A549 (cell line): ENCODE measurements at regions not wholly inside any gene's neighbourhood (a gene's known extent, or its start where the extent isn't known, plus 50 kb on each side); places are given as distances from the start of the nearest gene placed in this dataset.
"Not testable (repeated sequence)": the region's sequence is repeated elsewhere in the genome, so short reads cannot be mapped to it uniquely, and the experiment has no call there.

Experiments
- ATAC-seq, 2 experiments: fragments of 200-7000 bp in 1 of 2; fragments of >200 bp in 1 of 2; cut with Nextera tagmentation in 1 of 2; cut with Tn5 transposase in 1 of 2; 3 replicates each; pipeline versions ENCODE4 v1.8.0 to v1.9.1; 2018 to 2020; ENCODE audit warnings: mild to moderate bottlenecking in 1 of 2, moderate library complexity in 1 of 2
- CTCF ChIA-PET: fragments of 300-600 bp; sonication (Branson Sonifier 250); formaldehyde crosslinking; extraction: SDS; loops from one replicate; lab custom pipeline; 2021; ENCODE audit warnings: antibody characterized with exemption, inconsistent platforms; lab: Yijun Ruan, JAX
- POLR2A ChIA-PET: fragments of 350-600 bp; formaldehyde crosslinking; extraction: SDS; loops from one replicate; lab custom pipeline; 2021; ENCODE audit warnings: antibody characterized with exemption, inconsistent platforms; lab: Yijun Ruan, JAX
- DNase-seq, 2 experiments: peaks; one replicate each; pipeline versions ENCODE4 v3.0.0 to v3.0.0-alpha.2; 2011 to 2016; ENCODE audit warnings: low read depth in 1 of 2, low spot score in 1 of 2
- FAIRE-seq: peaks from 2 replicates; lab custom pipeline; 2011; peaks lifted over from hg19 to GRCh38; lab: Jason Lieb, UNC
- H3K27ac ChIP-seq, 2 experiments: fragments of >200 bp; sonication (Bioruptor Twin); formaldehyde crosslinking; 3 replicates each; pipeline ENCODE4 v1.5.1; 2016 to 2017
- H3K4me1 ChIP-seq: fragments of >200 bp; sonication (Bioruptor Twin); formaldehyde crosslinking; 3 replicates; pipeline ENCODE4 v1.6.1; 2016
- H3K4me2 ChIP-seq: fragments of >200 bp; sonication (Bioruptor Twin); formaldehyde crosslinking; 3 replicates; pipeline ENCODE4 v1.6.1; 2016
- H3K4me3 ChIP-seq: fragments of >200 bp; sonication (Bioruptor Twin); formaldehyde crosslinking; 3 replicates; pipeline ENCODE4 v1.5.1; 2016
- H3K9me3 ChIP-seq: fragments of >200 bp; sonication (Bioruptor Twin); formaldehyde crosslinking; 3 replicates; pipeline ENCODE4 v1.6.1; 2016
- BCL3 ChIP-seq: fragments of >200 bp; sonication (Bioruptor Twin); formaldehyde crosslinking; IDR thresholded peaks from 3 replicates; pipeline ENCODE4 v1.6.1; 2016
- CHD4 ChIP-seq: fragments of 200-600 bp; sonication (generic); IDR thresholded peaks from 2 replicates; pipeline ENCODE4 v1.6.1; 2016; ENCODE audit warnings: antibody characterized with exemption, mild to moderate bottlenecking, borderline replicate concordance
- E2F6 ChIP-seq: IDR thresholded peaks from 2 replicates; pipeline ENCODE4 v1.6.1; 2012; ENCODE audit warnings: low read depth, borderline replicate concordance
- ELK1 ChIP-seq: fragments of 150-350 bp; IDR thresholded peaks from 2 replicates; pipeline ENCODE4 v1.6.1; 2014; ENCODE audit warnings: low read depth, mild to moderate bottlenecking, low read length
- ESRRA ChIP-seq: fragments of 150-350 bp; IDR thresholded peaks from 2 replicates; pipeline ENCODE4 v1.6.1; 2014; ENCODE audit warnings: mild to moderate bottlenecking, low read length, borderline replicate concordance
- FOSB ChIP-seq: fragments of 250-450 bp; sonication (Bioruptor Pico); IDR thresholded peaks from 2 replicates; pipeline ENCODE4 v1.5.0; 2020; ENCODE audit warnings: mild to moderate bottlenecking, moderate library complexity
- FOXS1 ChIP-seq: fragments of 250-450 bp; sonication (Bioruptor Pico); IDR thresholded peaks from 2 replicates; pipeline ENCODE4 v1.5.0; 2020; ENCODE audit warnings: mild to moderate bottlenecking, moderate library complexity
- HDAC2 ChIP-seq: fragments of 200-600 bp; sonication (generic); IDR thresholded peaks from 2 replicates; pipeline ENCODE4 v1.6.1; 2016
- HMGXB4 ChIP-seq: fragments of 250-450 bp; sonication (Bioruptor Pico); IDR thresholded peaks from 2 replicates; pipeline ENCODE4 v1.5.0; 2021; ENCODE audit warnings: mild to moderate bottlenecking, moderate library complexity, borderline replicate concordance
- JUN ChIP-seq, 2 experiments: fragments of >200 bp; sonication (Bioruptor Twin); formaldehyde crosslinking; IDR thresholded peaks; 2 replicates in 1 of 2; 3 replicates in 1 of 2; pipeline ENCODE4 v1.6.1; 2016 to 2017
- KDM1A ChIP-seq: fragments of 200-600 bp; sonication (generic); IDR thresholded peaks from 2 replicates; pipeline ENCODE4 v1.6.1; 2016; ENCODE audit warnings: low read depth, mild to moderate bottlenecking
- MAZ ChIP-seq: fragments of 150-350 bp; IDR thresholded peaks from 2 replicates; pipeline ENCODE4 v1.6.1; 2014; ENCODE audit warnings: antibody characterized with exemption, low read depth, low read length, borderline replicate concordance
- NFE2L2 ChIP-seq: fragments of 150-350 bp; conservative IDR thresholded peaks from 2 replicates; pipeline ENCODE4 v1.6.1; 2014; ENCODE audit warnings: low read length
- NR3C1 ChIP-seq: fragments of >200 bp; sonication (Bioruptor Twin); formaldehyde crosslinking; IDR thresholded peaks from 3 replicates; pipeline ENCODE4 v1.6.1; 2017
- PBX3 ChIP-seq: IDR thresholded peaks from 2 replicates; pipeline ENCODE4 v1.6.1; 2012
- PHF8 ChIP-seq: fragments of 200-600 bp; sonication (generic); IDR thresholded peaks from 2 replicates; pipeline ENCODE4 v1.6.1; 2016; ENCODE audit warnings: low read depth, mild to moderate bottlenecking, antibody characterized with exemption, moderate library complexity, borderline replicate concordance
- POLR2A ChIP-seq: IDR thresholded peaks from 2 replicates; pipeline ENCODE4 v1.6.1; 2012; ENCODE audit warnings: mild to moderate bottlenecking, low read length
- RAD21 ChIP-seq, 2 experiments: fragments of >200 bp in 1 of 2; sonication (Bioruptor Twin) in 1 of 2; formaldehyde crosslinking in 1 of 2; IDR thresholded peaks in 1 of 2; conservative IDR thresholded peaks in 1 of 2; 2 replicates in 1 of 2; 3 replicates in 1 of 2; pipeline ENCODE4 v1.6.1; 2012 to 2018; ENCODE audit warnings: inconsistent platforms in 1 of 2
- RNF2 ChIP-seq: fragments of 200-600 bp; sonication (generic); IDR thresholded peaks from 2 replicates; pipeline ENCODE4 v1.6.1; 2016; ENCODE audit warnings: low read depth, mild to moderate bottlenecking, antibody characterized with exemption, moderate library complexity, borderline replicate concordance
- TFCP2L1 ChIP-seq: fragments of 250-450 bp; sonication (Bioruptor Pico); IDR thresholded peaks from 2 replicates; pipeline ENCODE4 v1.5.0; 2021; ENCODE audit warnings: mild to moderate bottlenecking
- TP53 ChIP-seq: fragments of 250-450 bp; sonication (Bioruptor Pico); IDR thresholded peaks from 2 replicates; pipeline ENCODE4 v1.5.0; 2021; ENCODE audit warnings: mild to moderate bottlenecking, moderate library complexity
- USF2 ChIP-seq: fragments of 450-650 bp; IDR thresholded peaks from 2 replicates; pipeline ENCODE4 v1.6.1; 2014; ENCODE audit warnings: antibody characterized with exemption
- ZC3H11A ChIP-seq: fragments of 450-650 bp; IDR thresholded peaks from 2 replicates; pipeline ENCODE4 v1.6.1; 2014; ENCODE audit warnings: antibody characterized with exemption, mild to moderate bottlenecking
- ZSCAN20 ChIP-seq: fragments of 250-450 bp; sonication (Bioruptor Pico); IDR thresholded peaks from 2 replicates; pipeline ENCODE4 v1.8.0; 2022; ENCODE audit warnings: mild to moderate bottlenecking, moderate library complexity
- WGBS: methylation state at CpG from one replicate; pipeline ENCODE4 v1.1.6; 2017; ENCODE audit errors: missing lambda C conversion rate; 5-methylcytosine and 5-hydroxymethylcytosine counted together

- Histone ChIP-seq H3K27ac (no peak overlapping the region), H3K4me2 (peak overlapping the region; percentile 26; the same call in 1 of the 3 replicates), H3K4me3 (no peak overlapping the region), H3K4me1 (peaks cover 11% of the 10 kb centered on the region; the same call in 2 of the 3 replicates), H3K9me3 (no peaks in the 10 kb centered on the region)
- DNase-seq (no peak), ATAC-seq (peak; percentile 19 to 39; a peak in 3 of 6 replicates), FAIRE-seq (no peak)
- ChIA-PET POLR2A (no interaction called here), CTCF (no interaction called here)
- 36% methylated on average over 1 of the region's 1 CpG for WGBS
- TF ChIP-seq RAD21 (conservative IDR thresholded peaks at IDR 0.05 in 1 of 2, IDR thresholded peaks at IDR 0.05 in 1 of 2): no peak
- no peak for TF ChIP-seq FOXS1 (CRISPR knock-in tag)
- no peak for TF ChIP-seq PHF8
These were observed 115.0 kb upstream of the EPB41L4A start for GRCh38 chr5:112534067-112534583.

- TF ChIP-seq CHD4: no peak
- TF ChIP-seq HDAC2: no peak
- TF ChIP-seq ZC3H11A: no peak
- TF ChIP-seq POLR2A: no peak
- no peak for TF ChIP-seq FOSB (CRISPR knock-in tag)
- no peak for TF ChIP-seq ZSCAN20 (CRISPR knock-in tag)
- TF ChIP-seq PHF8: no peak
- ATAC-seq: no peak
- CTCF ChIA-PET: no interaction called here
- H3K27ac ChIP-seq: no peak overlapping the region
- POLR2A ChIA-PET: no interaction called here
- peaks cover 11% of the 10 kb centered on the region; the same call in 2 of the 3 replicates for H3K4me1 ChIP-seq
- WGBS: 56% methylated on average over 4 of the region's 4 CpGs
- no peak for DNase-seq
- no peaks in the 10 kb centered on the region for H3K9me3 ChIP-seq
- H3K4me3 ChIP-seq: no peak overlapping the region
- no peak overlapping the region for H3K4me2 ChIP-seq
- no peak for FAIRE-seq
These were observed 115.7 kb upstream of the EPB41L4A start for GRCh38 chr5:112534611-112535255.

GRCh38 chr5:112535356-112535755 is 116.3 kb upstream of the EPB41L4A start:
- CTCF ChIA-PET: no interaction called here
- no peaks in the 10 kb centered on the region for H3K9me3 ChIP-seq
- FAIRE-seq: no peak
- WGBS: 35% methylated on average over 2 of the region's 2 CpGs
- no peak for TF ChIP-seq USF2
- TF ChIP-seq NFE2L2: no peak
- no peak for TF ChIP-seq HDAC2
- no peak for TF ChIP-seq ELK1
- TF ChIP-seq TFCP2L1 (CRISPR knock-in tag): no peak
- no peak for TF ChIP-seq PBX3
- TF ChIP-seq BCL3: no peak
- no peak for TF ChIP-seq JUN (IDR thresholded peaks at IDR 0.05)
- no peak for TF ChIP-seq RNF2
- no peak for TF ChIP-seq E2F6
- no peak for TF ChIP-seq KDM1A
- no peak for TF ChIP-seq TP53 (CRISPR knock-in tag)
- no peak for TF ChIP-seq FOXS1 (CRISPR knock-in tag)
- TF ChIP-seq NR3C1: no peak
- TF ChIP-seq ESRRA: no peak
- no peak for TF ChIP-seq MAZ
- TF ChIP-seq HMGXB4 (CRISPR knock-in tag): no peak
- TF ChIP-seq PHF8: no peak
- TF ChIP-seq, all 56 proteins: peak for 0
- POLR2A ChIA-PET: no interaction called here
- Histone ChIP-seq H3K4me1 (peaks cover 11% of the 10 kb centered on the region; the same call in 2 of the 3 replicates), H3K4me2 (no peak overlapping the region), H3K4me3 (no peak overlapping the region), H3K27ac (no peak overlapping the region)
- DNase-seq: no peak
- no peak for ATAC-seq

GRCh38 chr5:112544558-112544957 is 125.5 kb upstream of the EPB41L4A start:
- H3K4me2 ChIP-seq, DNase-seq, ATAC-seq, H3K4me1 ChIP-seq, H3K27ac ChIP-seq, H3K4me3 ChIP-seq, H3K9me3 ChIP-seq, FAIRE-seq, POLR2A ChIA-PET: not testable (repeated sequence)
- CTCF ChIA-PET: interaction anchor here (0.6 to 3.0 kb wide), 3 partner anchors 10 to 212 kb away, joined by 3 to 17 read pairs (median 8); no protein-coding TSS in a partner anchor
- 33% methylated on average over 3 of the region's 3 CpGs for WGBS
